Transverse colon (tissue), 4 donors: ENCODE measurements at regions not wholly inside any gene's neighbourhood (a gene's known extent, or its start where the extent isn't known, plus 50 kb on each side); places are given as distances from the start of the nearest gene placed in this dataset.

Experiments used
- DNase-seq: peaks from one replicate; pipeline ENCODE4 v3.0.0-alpha.2; 2019
- H3K27ac ChIP-seq, 4 donors: fragments of 200-600 bp; sonication (generic); 2 replicates each; pipeline ENCODE4 v1.5.1; 2016 to 2018; ENCODE audit warnings: inconsistent platforms in 4 of 4
- H3K27me3 ChIP-seq: fragments of 200-600 bp; sonication (generic); 2 replicates; pipeline ENCODE4 v1.5.1; 2017; ENCODE audit warnings: inconsistent platforms
- H3K36me3 ChIP-seq, 4 donors: fragments of 200-600 bp; sonication (generic); 2 replicates each; pipeline ENCODE4 v1.5.1; 2017 to 2019; ENCODE audit warnings: inconsistent platforms in 4 of 4
- H3K4me1 ChIP-seq, 4 donors: fragments of 200-600 bp; sonication (generic); 2 replicates each; pipeline ENCODE4 v1.5.1; 2017 to 2020; ENCODE audit warnings: inconsistent platforms in 4 of 4
- H3K4me3 ChIP-seq, 4 donors: fragments of 200-600 bp; sonication (generic); 1 replicate in 1 of 4; 2 replicates in 3 of 4; pipeline versions ENCODE4 v1.5.1 to v1.6.1; 2017 to 2019; ENCODE audit warnings: inconsistent platforms in 4 of 4
- H3K9me3 ChIP-seq, 2 donors: fragments of 200-600 bp; sonication (generic); 2 replicates each; pipeline ENCODE4 v1.5.1; 2017 to 2019; ENCODE audit warnings: inconsistent platforms in 2 of 2
- EP300 ChIP-seq: sonication (generic); formaldehyde crosslinking; IDR thresholded peaks from one replicate; pipeline ENCODE4 v1.6.1; 2017; ENCODE audit warnings: antibody characterized with exemption, low read depth
- POLR2A ChIP-seq: fragments of 450-650 bp; IDR thresholded peaks from one replicate; pipeline ENCODE4 v1.6.1; 2016; ENCODE audit warnings: antibody characterized with exemption, mild to moderate bottlenecking, moderate library complexity
- POLR2AphosphoS5 ChIP-seq, 3 donors: sonication (generic); formaldehyde crosslinking; IDR thresholded peaks; one replicate each; pipeline ENCODE4 v1.6.1; 2016; ENCODE audit warnings: antibody characterized with exemption in 3 of 3
- WGBS, 2 donors: methylation state at CpG; one replicate each; pipeline ENCODE4 v1.1.5; 2018; ENCODE audit warnings: low coverage in 1 of 2; 5-methylcytosine and 5-hydroxymethylcytosine counted together
- in situ Hi-C, 4 donors: fragments of 200-750 bp; cut with MboI; loops; one replicate each; pipeline versions ENCODE4 v1.15.0 to v1.15.1; 2017; ENCODE audit warnings: low sequenced_read_pairs in 3 of 4, low pct_ligation_motif_present in 1 of 4, low pct_unique_long_range_greater_than_20kb in 1 of 4
- intact Hi-C: fragments of 100-400 bp; cut with DNase I; formaldehyde crosslinking; loops from one replicate; pipeline ENCODE4 v1.15.1; 2023; ENCODE audit warnings: low total_unique reads
- TF ChIP-seq, protein P1 (sequence below), 5 experiments: fragments of 200-600 bp in 3 of 5; fragments of 450-650 bp in 2 of 5; sonication (generic) in 3 of 5; IDR thresholded peaks; 1 replicate in 2 of 5; 2 replicates in 3 of 5; pipeline ENCODE4 v1.5.1; 2016 to 2017; ENCODE audit warnings: antibody characterized with exemption in 5 of 5, inconsistent platforms in 3 of 5, mild to moderate bottlenecking in 2 of 5, moderate library complexity in 1 of 5

GRCh38 chr12:60399064-60399463, 803.2 kb downstream of the SLC16A7 start:
- Histone ChIP-seq H3K27ac (no peak overlapping the region), H3K36me3 (no peaks in the 10 kb centered on the region), H3K4me1 (no peaks in the 10 kb centered on the region), H3K4me3 (no peak overlapping the region), H3K27me3 (no peaks in the 10 kb centered on the region), H3K9me3 (peaks cover 0 to 2% of the 10 kb centered on the region in 2 donors)
- in situ Hi-C loops (no loop called here), intact Hi-C loops (no loop called here)
- DNase-seq = no peak
- 93 to 97% methylated on average over 5 of the region's 5 CpGs for WGBS, 2 donors
- no peak for TF ChIP-seq POLR2AphosphoS5 (IDR thresholded peaks at IDR 0.05)
- no peak for TF ChIP-seq POLR2A
- TF ChIP-seq EP300 = no peak
- TF ChIP-seq, protein P1, sequence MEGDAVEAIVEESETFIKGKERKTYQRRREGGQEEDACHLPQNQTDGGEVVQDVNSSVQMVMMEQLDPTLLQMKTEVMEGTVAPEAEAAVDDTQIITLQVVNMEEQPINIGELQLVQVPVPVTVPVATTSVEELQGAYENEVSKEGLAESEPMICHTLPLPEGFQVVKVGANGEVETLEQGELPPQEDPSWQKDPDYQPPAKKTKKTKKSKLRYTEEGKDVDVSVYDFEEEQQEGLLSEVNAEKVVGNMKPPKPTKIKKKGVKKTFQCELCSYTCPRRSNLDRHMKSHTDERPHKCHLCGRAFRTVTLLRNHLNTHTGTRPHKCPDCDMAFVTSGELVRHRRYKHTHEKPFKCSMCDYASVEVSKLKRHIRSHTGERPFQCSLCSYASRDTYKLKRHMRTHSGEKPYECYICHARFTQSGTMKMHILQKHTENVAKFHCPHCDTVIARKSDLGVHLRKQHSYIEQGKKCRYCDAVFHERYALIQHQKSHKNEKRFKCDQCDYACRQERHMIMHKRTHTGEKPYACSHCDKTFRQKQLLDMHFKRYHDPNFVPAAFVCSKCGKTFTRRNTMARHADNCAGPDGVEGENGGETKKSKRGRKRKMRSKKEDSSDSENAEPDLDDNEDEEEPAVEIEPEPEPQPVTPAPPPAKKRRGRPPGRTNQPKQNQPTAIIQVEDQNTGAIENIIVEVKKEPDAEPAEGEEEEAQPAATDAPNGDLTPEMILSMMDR (IDR thresholded peaks at IDR 0.05) = no peak

- Histone ChIP-seq H3K4me1 (no peaks in the 10 kb centered on the region), H3K27ac (no peak overlapping the region), H3K36me3 (no peaks in the 10 kb centered on the region), H3K27me3 (no peaks in the 10 kb centered on the region), H3K4me3 (no peak overlapping the region), H3K9me3 (peaks cover 0 to 2% of the 10 kb centered on the region in 2 donors)
- DNase-seq = no peak
- intact Hi-C loops (no loop called here), in situ Hi-C loops (no loop called here)
- 72% methylated on average over 3 of the region's 3 CpGs for WGBS, 2 donors
- no peak for TF ChIP-seq EP300
- TF ChIP-seq, protein P1 (IDR thresholded peaks at IDR 0.05) = no peak
- no peak for TF ChIP-seq POLR2A
- TF ChIP-seq POLR2AphosphoS5 (IDR thresholded peaks at IDR 0.05) = no peak
Measured at GRCh38 chr12:60402996-60403395, 807.2 kb downstream of the SLC16A7 start.

DNA sequence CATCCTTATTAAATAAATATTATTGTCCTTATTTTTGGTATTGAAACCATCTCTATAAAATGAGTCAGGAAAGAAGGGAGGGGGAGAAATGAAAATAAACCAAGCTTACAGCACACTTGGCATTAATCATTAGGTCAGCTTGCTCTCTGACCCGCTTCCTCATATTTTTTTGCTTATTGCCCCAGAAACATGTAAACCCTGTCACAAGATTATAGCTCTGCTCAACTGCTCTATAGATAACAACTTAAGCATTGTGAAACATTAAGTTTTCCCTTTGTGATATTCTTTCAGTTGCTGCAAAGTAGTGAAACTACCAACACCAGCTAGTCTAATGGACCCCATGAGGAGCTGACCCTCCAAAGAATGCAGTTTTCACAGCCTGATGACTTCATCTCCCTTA, 819.5 kb downstream of the SLC16A7 start:
- in situ Hi-C loops (no loop called here), intact Hi-C loops (no loop called here)
- no peak overlapping the region for H3K4me3 ChIP-seq
- 71 to 93% methylated on average over 1 of the region's 1 CpG for WGBS, 2 donors
- peaks cover 8 to 12% of the 10 kb centered on the region in 2 donors for H3K9me3 ChIP-seq
- DNase-seq = no peak
- no peaks in the 10 kb centered on the region for H3K4me1 ChIP-seq
- no peaks in the 10 kb centered on the region for H3K36me3 ChIP-seq
- TF ChIP-seq, protein P1 (IDR thresholded peaks at IDR 0.05) = no peak
- TF ChIP-seq POLR2AphosphoS5 (IDR thresholded peaks at IDR 0.05) (no peak), EP300 (no peak), POLR2A (no peak)
- no peak overlapping the region for H3K27ac ChIP-seq
- no peaks in the 10 kb centered on the region for H3K27me3 ChIP-seq

DNA sequence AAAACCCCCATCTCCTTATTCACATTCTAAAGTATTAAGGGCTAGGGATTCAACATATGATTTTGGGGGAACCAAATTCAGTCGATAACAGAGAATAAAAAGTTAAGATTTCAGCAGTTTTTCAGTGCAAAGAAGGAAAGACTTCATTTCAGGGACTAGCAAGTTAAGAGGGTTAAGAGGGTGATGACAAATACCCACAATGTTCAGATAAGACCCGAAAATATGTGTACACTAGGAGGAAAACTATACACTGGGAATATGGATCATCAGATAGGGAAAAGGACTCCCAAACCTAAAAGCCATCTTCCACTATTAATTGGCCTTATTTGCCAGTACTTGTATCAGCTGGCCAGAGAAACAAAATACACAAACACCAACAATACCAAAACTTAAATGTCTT, 824.2 kb downstream of the SLC16A7 start:
- DNase-seq = no peak
- no peaks in the 10 kb centered on the region for H3K4me1 ChIP-seq
- peaks cover 5 to 12% of the 10 kb centered on the region in 2 donors for H3K9me3 ChIP-seq
- in situ Hi-C loops (no loop called here), intact Hi-C loops (no loop called here)
- no peak overlapping the region for H3K27ac ChIP-seq
- H3K36me3 ChIP-seq = no peaks in the 10 kb centered on the region
- H3K4me3 ChIP-seq = no peak overlapping the region
- H3K27me3 ChIP-seq = no peaks in the 10 kb centered on the region
- 64 to 69% methylated on average over 2 of the region's 2 CpGs for WGBS, 2 donors
- TF ChIP-seq POLR2AphosphoS5 (IDR thresholded peaks at IDR 0.05) = no peak
- no peak for TF ChIP-seq POLR2A
- TF ChIP-seq EP300 = no peak

DNA sequence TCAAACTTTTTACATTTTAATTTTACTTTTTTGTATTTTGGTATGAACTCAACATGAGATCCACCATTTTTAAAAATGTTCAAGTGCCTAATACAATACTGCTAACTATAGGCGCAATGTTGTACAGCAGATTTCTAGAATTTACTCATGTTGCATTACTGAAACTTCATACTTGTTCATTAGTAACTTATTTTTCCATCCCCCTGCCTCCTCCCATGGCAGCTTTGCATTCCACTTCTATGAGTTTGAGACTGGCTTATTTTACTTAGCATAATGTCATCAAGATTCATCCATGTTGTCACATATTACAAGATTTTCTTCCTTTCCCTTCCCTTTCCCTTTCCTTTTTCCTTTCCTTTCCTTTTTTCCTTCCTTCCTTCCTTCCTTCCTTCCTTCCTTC, 825.9 kb downstream of the SLC16A7 start:
- no peaks in the 10 kb centered on the region for H3K27me3 ChIP-seq
- intact Hi-C loops (no loop called here), in situ Hi-C loops (no loop called here)
- H3K4me1 ChIP-seq = no peaks in the 10 kb centered on the region
- no peak overlapping the region for H3K27ac ChIP-seq
- DNase-seq = no peak
- peaks cover 0 to under 1% of the 10 kb centered on the region in 2 donors for H3K9me3 ChIP-seq
- TF ChIP-seq POLR2A = no peak
- no peak for TF ChIP-seq EP300
- no peak for TF ChIP-seq POLR2AphosphoS5 (IDR thresholded peaks at IDR 0.05)
- TF ChIP-seq, protein P1 (IDR thresholded peaks at IDR 0.05) = no peak
- no peak overlapping the region for H3K4me3 ChIP-seq
- H3K36me3 ChIP-seq = no peaks in the 10 kb centered on the region
- 92 to 100% methylated on average over 1 of the region's 1 CpG for WGBS, 2 donors
